Fibroblast of the aortic adventitia (primary cell): ENCODE measurements at regions not wholly inside any gene's neighbourhood (a gene's known extent, or its start where the extent isn't known, plus 50 kb on each side); places are given as distances from the start of the nearest gene placed in this dataset.
"Not testable (repeated sequence)": the region's sequence is repeated elsewhere in the genome, so short reads cannot be mapped to it uniquely, and the experiment has no call there.

Experiments used
- DNase-seq: peaks from one replicate; pipeline ENCODE4 v3.0.0-alpha.2; 2010; ENCODE audit warnings: low read depth
- H3K4me3 ChIP-seq: 2 replicates; pipeline ENCODE4 v1.5.1; 2011; ENCODE audit warnings: low read depth, mild to moderate bottlenecking, control low read depth, low read length, moderate library complexity
- TF ChIP-seq, protein P1 (sequence below): IDR thresholded peaks from 2 replicates; pipeline ENCODE4 v1.5.1; 2011; ENCODE audit warnings: mild to moderate bottlenecking, low read length, control low read depth, inconsistent platforms; ENCODE audit not compliant: insufficient read depth

GRCh38 chr14:55794655-55795595 is 214.9 kb downstream of the KTN1 start:
- no peak overlapping the region for H3K4me3 ChIP-seq
- DNase-seq, result peak; percentile 18
- TF ChIP-seq, protein P1, sequence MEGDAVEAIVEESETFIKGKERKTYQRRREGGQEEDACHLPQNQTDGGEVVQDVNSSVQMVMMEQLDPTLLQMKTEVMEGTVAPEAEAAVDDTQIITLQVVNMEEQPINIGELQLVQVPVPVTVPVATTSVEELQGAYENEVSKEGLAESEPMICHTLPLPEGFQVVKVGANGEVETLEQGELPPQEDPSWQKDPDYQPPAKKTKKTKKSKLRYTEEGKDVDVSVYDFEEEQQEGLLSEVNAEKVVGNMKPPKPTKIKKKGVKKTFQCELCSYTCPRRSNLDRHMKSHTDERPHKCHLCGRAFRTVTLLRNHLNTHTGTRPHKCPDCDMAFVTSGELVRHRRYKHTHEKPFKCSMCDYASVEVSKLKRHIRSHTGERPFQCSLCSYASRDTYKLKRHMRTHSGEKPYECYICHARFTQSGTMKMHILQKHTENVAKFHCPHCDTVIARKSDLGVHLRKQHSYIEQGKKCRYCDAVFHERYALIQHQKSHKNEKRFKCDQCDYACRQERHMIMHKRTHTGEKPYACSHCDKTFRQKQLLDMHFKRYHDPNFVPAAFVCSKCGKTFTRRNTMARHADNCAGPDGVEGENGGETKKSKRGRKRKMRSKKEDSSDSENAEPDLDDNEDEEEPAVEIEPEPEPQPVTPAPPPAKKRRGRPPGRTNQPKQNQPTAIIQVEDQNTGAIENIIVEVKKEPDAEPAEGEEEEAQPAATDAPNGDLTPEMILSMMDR, result no peak

GRCh38 chr14:55796513-55796912 is 216.5 kb downstream of the KTN1 start:
- H3K4me3 ChIP-seq, result not testable (repeated sequence)
- DNase-seq, result peak; percentile 33

GRCh38 chr14:55798406-55798805 is 218.4 kb downstream of the KTN1 start:
- TF ChIP-seq, protein P1, result no peak
- no peak for DNase-seq
- H3K4me3 ChIP-seq, result no peak overlapping the region

DNA sequence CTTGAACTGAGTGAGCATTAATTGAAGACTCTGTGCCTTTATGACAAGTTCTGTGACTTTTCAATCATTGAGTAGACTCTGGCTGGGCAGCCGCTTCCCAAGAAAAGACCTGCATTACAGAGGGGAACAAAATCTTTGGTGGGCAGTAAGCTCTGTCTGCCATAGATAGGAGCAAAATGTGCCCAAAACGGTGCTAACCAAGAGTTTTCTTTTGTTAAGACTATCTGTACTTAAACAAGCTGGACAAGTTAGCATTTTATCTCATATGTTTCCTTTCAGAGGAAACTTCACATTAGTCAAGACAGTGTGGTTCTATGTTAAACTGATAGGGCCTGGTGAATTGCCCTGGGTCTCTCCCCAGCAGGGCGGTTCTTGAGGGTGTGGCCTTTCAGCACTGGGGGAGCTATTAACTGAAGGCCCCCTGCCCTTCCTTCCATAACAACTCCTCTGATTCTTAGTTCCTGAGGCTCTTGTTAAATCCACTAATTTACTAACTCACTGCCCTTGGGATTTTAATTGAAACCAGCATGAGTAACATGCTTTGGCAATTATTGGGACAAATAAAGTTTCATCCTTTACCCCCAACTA is 219.6 kb downstream of the KTN1 start:
- no peak overlapping the region for H3K4me3 ChIP-seq
- TF ChIP-seq, protein P1, result no peak
- no peak for DNase-seq

GRCh38 chr14:55800156-55800785 is 220.3 kb downstream of the KTN1 start:
- no peak for DNase-seq
- TF ChIP-seq, protein P1, result no peak
- H3K4me3 ChIP-seq, result no peak overlapping the region

- DNase-seq, result no peak
- TF ChIP-seq, protein P1, result no peak
- H3K4me3 ChIP-seq, result no peak overlapping the region
Observed at GRCh38 chr14:55801121-55801520, 221.1 kb downstream of the KTN1 start.
